Gastrocnemius medialis (tissue), 4 donors: ENCODE measurements at regions not wholly inside any gene's neighbourhood (a gene's known extent, or its start where the extent isn't known, plus 50 kb on each side); places are given as distances from the start of the nearest gene placed in this dataset.
"Not testable (repeated sequence)": the region's sequence is repeated elsewhere in the genome, so short reads cannot be mapped to it uniquely, and the experiment has no call there.

Experiments used
- ATAC-seq, 2 donors: fragments of 150-250 bp; one replicate each; pipeline ENCODE4 v1.9.1; 2016
- DNase-seq, 2 donors: peaks; one replicate each; pipeline ENCODE4 v3.0.0-alpha.2; 2019
- H3K27ac ChIP-seq, 4 donors: fragments of 200-600 bp; sonication (generic); 1 replicate in 1 of 4; 2 replicates in 3 of 4; pipeline ENCODE4 v1.5.1; 2016 to 2018; ENCODE audit warnings: mild to moderate bottlenecking in 2 of 4, moderate library complexity in 1 of 4
- H3K27me3 ChIP-seq, 3 donors: fragments of 200-600 bp; sonication (generic) in 2 of 3; 1 replicate in 1 of 3; 2 replicates in 2 of 3; pipeline versions ENCODE4 v1.5.1 to v1.6.0; 2016 to 2019; ENCODE audit warnings: mild to moderate bottlenecking in 1 of 3, moderate library complexity in 1 of 3
- H3K36me3 ChIP-seq, 2 donors: fragments of 200-600 bp; sonication (generic) in 1 of 2; one replicate each; pipeline ENCODE4 v1.5.1; 2017 to 2018
- H3K4me1 ChIP-seq, 2 donors: fragments of 200-600 bp; sonication (generic) in 1 of 2; one replicate each; pipeline ENCODE4 v1.5.1; 2016 to 2017; ENCODE audit warnings: mild to moderate bottlenecking in 2 of 2
- H3K4me3 ChIP-seq, 4 donors: fragments of 200-600 bp; sonication (generic) in 3 of 4; 1 replicate in 1 of 4; 2 replicates in 3 of 4; pipeline ENCODE4 v1.5.1; 2016 to 2019; ENCODE audit warnings: mild to moderate bottlenecking in 2 of 4
- H3K9me3 ChIP-seq, 3 donors: fragments of 200-600 bp; sonication (generic) in 2 of 3; 1 replicate in 1 of 3; 2 replicates in 2 of 3; pipeline ENCODE4 v1.5.1; 2016 to 2019
- POLR2A ChIP-seq, 2 donors: fragments of 450-650 bp; IDR thresholded peaks; one replicate each; pipeline ENCODE4 v1.6.1; 2017; ENCODE audit warnings: antibody characterized with exemption in 2 of 2, mild to moderate bottlenecking in 2 of 2, moderate library complexity in 2 of 2
- in situ Hi-C, 4 donors: fragments of 200-750 bp; cut with MboI; loops; one replicate each; pipeline versions ENCODE4 v1.15.0 to v1.8.0; 2017; ENCODE audit warnings: low sequenced_read_pairs in 4 of 4
- intact Hi-C: fragments of 100-400 bp; cut with DNase I; formaldehyde crosslinking; loops from one replicate; pipeline ENCODE4 v1.15.1; 2023; ENCODE audit warnings: low total_unique reads
- TF ChIP-seq, protein P1 (sequence below), 5 experiments: fragments of 450-650 bp in 3 of 5; fragments of 200-600 bp in 2 of 5; sonication (generic) in 2 of 5; IDR thresholded peaks in 4 of 5; conservative IDR thresholded peaks in 1 of 5; 1 replicate in 4 of 5; 2 replicates in 1 of 5; pipeline ENCODE4 v1.5.1; 2016 to 2019; ENCODE audit warnings: antibody characterized with exemption in 5 of 5, mild to moderate bottlenecking in 3 of 5, moderate library complexity in 3 of 5

- in situ Hi-C loops, result no loop called here
- Histone ChIP-seq H3K4me3 (no peak overlapping the region), H3K9me3 (no peaks in the 10 kb centered on the region), H3K27me3 (no peaks in the 10 kb centered on the region), H3K4me1 (peaks cover 0 to 3% of the 10 kb centered on the region in 2 donors), H3K36me3 (no peaks in the 10 kb centered on the region), H3K27ac (no peak overlapping the region)
- intact Hi-C loops, result no loop called here
- TF ChIP-seq POLR2A (IDR thresholded peaks at IDR 0.05), result no peak
- TF ChIP-seq, protein P1, sequence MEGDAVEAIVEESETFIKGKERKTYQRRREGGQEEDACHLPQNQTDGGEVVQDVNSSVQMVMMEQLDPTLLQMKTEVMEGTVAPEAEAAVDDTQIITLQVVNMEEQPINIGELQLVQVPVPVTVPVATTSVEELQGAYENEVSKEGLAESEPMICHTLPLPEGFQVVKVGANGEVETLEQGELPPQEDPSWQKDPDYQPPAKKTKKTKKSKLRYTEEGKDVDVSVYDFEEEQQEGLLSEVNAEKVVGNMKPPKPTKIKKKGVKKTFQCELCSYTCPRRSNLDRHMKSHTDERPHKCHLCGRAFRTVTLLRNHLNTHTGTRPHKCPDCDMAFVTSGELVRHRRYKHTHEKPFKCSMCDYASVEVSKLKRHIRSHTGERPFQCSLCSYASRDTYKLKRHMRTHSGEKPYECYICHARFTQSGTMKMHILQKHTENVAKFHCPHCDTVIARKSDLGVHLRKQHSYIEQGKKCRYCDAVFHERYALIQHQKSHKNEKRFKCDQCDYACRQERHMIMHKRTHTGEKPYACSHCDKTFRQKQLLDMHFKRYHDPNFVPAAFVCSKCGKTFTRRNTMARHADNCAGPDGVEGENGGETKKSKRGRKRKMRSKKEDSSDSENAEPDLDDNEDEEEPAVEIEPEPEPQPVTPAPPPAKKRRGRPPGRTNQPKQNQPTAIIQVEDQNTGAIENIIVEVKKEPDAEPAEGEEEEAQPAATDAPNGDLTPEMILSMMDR (IDR thresholded peaks at IDR 0.05 in 4 of 5, conservative IDR thresholded peaks at IDR 0.05 in 1 of 5), result no peak
- DNase-seq (no peak), ATAC-seq (no peak)
Observed at GRCh38 chr3:190178779-190179178, 58.1 kb upstream of the P3H2 start.

GRCh38 chr3:190176933-190177525 lies 56.3 kb upstream of the P3H2 start:
- H3K36me3 ChIP-seq, H3K27me3 ChIP-seq, DNase-seq, in situ Hi-C loops, H3K27ac ChIP-seq, H3K9me3 ChIP-seq, ATAC-seq, H3K4me1 ChIP-seq, intact Hi-C loops, H3K4me3 ChIP-seq: not testable (repeated sequence)

GRCh38 chr3:190176106-190176505 lies 55.4 kb upstream of the P3H2 start:
- H3K4me1 ChIP-seq, H3K9me3 ChIP-seq, ATAC-seq, intact Hi-C loops, H3K27me3 ChIP-seq, DNase-seq, H3K27ac ChIP-seq, H3K36me3 ChIP-seq, in situ Hi-C loops, H3K4me3 ChIP-seq: not testable (repeated sequence)

GRCh38 chr3:190175490-190175889 lies 54.8 kb upstream of the P3H2 start:
- Histone ChIP-seq H3K4me3 (no peak overlapping the region), H3K4me1 (no peaks in the 10 kb centered on the region), H3K27me3 (no peaks in the 10 kb centered on the region), H3K27ac (no peak overlapping the region), H3K9me3 (no peaks in the 10 kb centered on the region), H3K36me3 (no peaks in the 10 kb centered on the region)
- DNase-seq, result no peak
- in situ Hi-C loops, result no loop called here
- TF ChIP-seq POLR2A (IDR thresholded peaks at IDR 0.05), result no peak
- TF ChIP-seq, protein P1 (IDR thresholded peaks at IDR 0.05 in 4 of 5, conservative IDR thresholded peaks at IDR 0.05 in 1 of 5), result no peak
- intact Hi-C loops, result no loop called here
- no peak for ATAC-seq

DNA sequence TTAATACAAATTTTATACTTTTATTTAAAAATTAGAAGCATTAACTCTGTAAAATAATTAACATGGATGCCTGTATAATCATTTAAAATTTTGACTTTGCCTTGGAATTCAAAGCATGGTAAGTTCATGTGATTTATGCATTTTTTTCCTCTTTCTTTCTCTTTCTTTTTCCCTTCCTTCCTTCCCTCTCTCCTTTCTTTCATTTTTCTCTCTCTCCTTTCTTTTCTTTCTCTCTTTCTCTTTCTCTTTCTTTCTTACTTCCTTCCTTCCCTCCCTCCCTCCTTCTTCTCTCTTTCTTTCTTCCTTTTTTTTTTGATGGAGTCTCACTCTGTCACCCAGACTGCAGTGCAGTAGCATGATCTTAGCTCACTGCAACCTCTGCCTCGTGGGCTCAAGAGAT lies 53.8 kb upstream of the P3H2 start:
- no peak overlapping the region for H3K4me3 ChIP-seq
- TF ChIP-seq, protein P1 (IDR thresholded peaks at IDR 0.05 in 4 of 5, conservative IDR thresholded peaks at IDR 0.05 in 1 of 5), result no peak
- TF ChIP-seq POLR2A (IDR thresholded peaks at IDR 0.05), result no peak
- H3K27ac ChIP-seq, result no peak overlapping the region
- no peaks in the 10 kb centered on the region for H3K4me1 ChIP-seq
- H3K9me3 ChIP-seq, result no peaks in the 10 kb centered on the region
- DNase-seq (no peak), ATAC-seq (no peak)
- no peaks in the 10 kb centered on the region for H3K36me3 ChIP-seq
- intact Hi-C loops, result no loop called here
- in situ Hi-C loops, result no loop called here
- H3K27me3 ChIP-seq, result no peaks in the 10 kb centered on the region

DNA sequence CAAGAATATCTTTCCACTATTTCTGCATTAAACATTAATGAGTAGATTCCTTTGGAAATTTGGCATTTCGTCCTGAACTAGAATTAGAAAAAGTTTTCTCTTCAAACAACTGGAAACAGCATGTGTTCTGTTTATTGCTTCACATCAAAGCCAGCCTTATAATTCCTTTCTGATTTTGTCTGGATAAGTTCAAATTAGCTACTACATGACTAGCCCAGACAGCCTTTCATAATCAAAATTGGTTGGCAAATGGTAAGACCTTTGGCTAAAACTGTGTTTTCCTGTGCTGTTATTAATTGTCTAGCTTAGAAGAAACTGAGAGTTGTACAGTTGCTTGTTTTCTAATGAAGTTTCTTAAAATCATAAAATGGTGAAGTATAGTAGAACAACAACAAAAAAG lies 52.7 kb upstream of the P3H2 start:
- Histone ChIP-seq H3K27me3 (no peaks in the 10 kb centered on the region), H3K27ac (no peak overlapping the region), H3K9me3 (no peaks in the 10 kb centered on the region), H3K36me3 (no peaks in the 10 kb centered on the region), H3K4me1 (no peaks in the 10 kb centered on the region), H3K4me3 (no peak overlapping the region)
- TF ChIP-seq POLR2A (IDR thresholded peaks at IDR 0.05), result no peak
- TF ChIP-seq, protein P1 (IDR thresholded peaks at IDR 0.05 in 4 of 5, conservative IDR thresholded peaks at IDR 0.05 in 1 of 5), result no peak
- no peak for ATAC-seq
- intact Hi-C loops, result no loop called here
- no peak for DNase-seq
- in situ Hi-C loops, result no loop called here
